Kidney glomerular epithelial cell (primary cell): ENCODE measurements at regions not wholly inside any gene's neighbourhood (a gene's known extent, or its start where the extent isn't known, plus 50 kb on each side); places are given as distances from the start of the nearest gene placed in this dataset.

Experiments
- DNase-seq: peaks from one replicate; lab custom pipeline; 2025; lab: John Stamatoyannopoulos, UW

DNA sequence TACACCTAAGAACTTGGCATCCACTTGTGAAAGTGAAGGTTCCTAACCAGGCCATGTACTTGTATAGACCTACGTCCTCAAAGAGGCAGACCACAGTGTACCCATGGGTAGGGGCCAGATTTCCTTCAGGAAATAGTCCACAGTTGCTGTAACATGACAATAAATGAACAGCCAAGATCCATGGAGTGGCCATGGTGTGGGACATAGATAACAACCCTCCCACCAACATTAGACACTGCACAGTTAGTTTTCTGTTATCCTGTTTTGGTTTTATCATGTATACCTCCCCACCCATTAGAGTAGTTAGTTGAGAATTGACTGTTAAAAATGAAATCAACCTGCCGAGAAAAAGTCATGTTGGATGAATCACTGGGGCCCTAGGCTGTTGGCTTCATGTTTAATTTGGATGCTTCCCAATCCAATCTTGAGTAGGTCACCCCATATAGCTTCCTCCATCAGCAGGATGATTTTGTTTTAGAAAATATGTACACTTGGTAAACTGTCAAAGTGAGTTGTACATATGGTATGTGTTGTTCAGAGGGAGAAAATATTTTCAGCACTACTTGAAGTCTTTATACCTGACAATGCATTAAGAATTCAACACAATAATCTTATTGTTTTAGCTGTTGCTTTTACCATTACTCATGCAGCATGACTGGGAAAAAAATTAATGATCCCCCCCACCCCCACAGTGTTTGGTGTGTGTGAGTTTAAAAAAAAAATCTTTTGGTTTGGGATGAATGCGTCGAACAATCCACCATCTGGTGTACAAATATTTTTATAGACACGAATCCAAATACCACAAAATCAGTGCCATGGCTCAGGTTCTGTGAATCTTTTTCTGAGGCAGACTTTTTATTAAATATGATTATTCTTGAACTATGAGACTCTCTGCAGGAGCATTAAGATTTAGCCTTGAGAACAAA lies 88.3 kb upstream of the ARHGAP29 start:
- DNase-seq: peak; percentile 100

DNA sequence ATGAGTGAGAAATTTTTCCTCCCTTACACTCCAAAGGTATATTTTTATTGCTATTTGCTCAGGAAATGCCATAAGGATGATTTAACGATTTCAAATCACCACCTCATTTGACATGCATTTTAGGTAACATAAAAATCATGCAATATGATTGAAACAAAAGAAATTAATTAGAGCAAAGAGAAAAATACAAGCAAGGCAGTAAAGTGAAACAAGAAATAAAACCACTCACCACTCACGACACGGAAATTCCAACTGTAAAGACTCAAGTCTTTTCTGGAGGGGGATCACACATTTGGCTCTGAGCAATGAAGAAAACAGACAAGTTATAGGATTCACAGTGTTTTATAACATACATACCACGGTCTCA lies 86.8 kb upstream of the ARHGAP29 start:
- DNase-seq: peak; percentile 88

DNA sequence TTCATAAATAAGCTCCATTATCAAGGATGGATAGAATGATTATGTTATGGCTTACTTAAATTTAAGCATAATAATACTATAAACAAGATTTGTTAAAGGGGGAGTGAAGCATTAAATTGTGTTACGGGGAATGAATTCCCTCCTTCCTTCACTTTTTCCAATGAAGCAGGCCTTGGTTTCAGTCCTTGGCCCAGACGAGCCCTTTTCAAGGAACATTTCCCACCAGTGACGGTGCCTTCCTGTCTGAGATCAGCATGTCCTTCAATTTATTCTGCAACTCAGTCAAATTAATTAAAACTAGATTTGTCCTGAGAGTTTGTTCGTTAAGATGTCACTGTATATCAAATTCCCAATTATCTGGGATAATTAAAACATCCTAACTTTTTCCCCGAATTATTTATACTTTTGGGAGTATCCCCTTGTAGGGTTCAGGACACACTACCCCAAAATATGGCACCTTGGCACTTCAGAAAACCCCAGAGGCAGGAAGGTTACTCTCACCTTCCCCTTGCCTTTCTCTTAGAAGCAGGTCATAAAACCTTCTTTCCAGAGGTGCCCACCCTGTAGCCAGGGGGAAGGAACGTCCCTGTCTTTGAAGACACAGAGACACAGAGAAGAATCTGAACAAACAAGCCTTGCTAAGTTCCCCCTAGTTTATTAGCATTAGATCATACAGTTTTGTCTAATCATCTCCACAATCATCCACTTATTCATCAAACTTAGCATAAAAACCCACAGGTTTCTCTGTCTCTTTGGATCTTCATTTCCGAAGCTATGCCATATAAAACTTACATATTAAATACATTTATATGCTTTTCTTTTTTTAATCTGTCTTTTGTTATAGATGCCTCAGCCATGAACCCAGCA lies 86.2 kb upstream of the ARHGAP29 start:
- no peak for DNase-seq

DNA sequence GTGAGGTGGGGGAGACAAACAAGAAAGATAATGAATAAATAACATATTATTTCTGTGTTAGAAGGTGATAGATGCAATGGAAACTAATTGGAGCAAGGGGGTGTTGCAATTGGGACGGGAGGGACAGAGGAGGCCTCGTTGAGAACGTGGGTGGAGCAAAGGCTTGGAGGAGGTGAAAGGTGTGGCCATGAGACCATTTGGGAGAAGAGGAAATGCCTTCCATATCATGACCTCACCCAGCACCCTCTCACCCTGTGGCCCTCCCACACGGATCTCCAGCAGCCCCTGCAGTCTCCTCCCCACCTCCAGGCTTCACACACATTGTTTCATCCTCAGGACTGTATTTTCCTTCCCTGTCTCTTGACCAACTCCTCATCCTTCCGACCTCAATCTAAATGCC lies 85.3 kb upstream of the ARHGAP29 start:
- DNase-seq: peak; percentile 95

GRCh38 chr1:94321662-94322061 lies 84.3 kb upstream of the ARHGAP29 start:
- no peak for DNase-seq

DNA sequence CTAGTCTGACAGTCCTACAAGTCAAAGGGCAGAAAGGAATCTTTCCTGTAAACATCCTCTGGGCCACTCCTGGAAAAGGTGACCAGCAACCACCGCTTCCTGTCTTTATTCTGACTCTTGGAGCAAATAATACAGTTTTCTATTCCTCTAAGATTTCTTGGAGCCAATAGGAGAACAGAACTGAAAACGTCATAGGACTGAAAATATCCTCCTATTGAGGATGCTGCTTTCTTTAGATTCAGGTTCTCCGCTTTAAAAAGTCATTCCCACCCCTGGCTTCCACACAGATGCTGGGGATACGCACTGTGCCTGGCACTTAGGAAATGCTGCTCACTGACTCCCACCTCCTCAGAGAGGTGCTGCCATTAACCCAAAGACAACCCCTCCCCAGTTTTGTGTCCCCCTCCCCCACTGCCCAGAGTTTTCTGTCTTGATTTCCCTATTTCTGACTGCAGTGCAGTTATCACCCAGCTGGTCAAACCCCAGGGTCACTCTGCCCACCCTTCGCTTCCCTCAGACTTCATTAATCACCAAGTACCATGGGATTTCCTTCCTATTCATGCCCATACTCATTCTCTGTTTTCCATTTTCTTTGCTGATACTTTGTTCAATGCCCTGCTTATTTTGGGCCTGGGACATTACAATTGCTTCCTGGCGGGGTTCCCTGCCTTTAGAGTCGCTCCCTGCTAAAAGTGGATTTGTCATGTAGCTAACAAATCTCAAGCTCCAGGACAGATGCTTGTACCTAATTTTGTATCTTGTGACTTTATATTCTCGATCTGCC lies 82.1 kb upstream of the ARHGAP29 start:
- DNase-seq: no peak

DNA sequence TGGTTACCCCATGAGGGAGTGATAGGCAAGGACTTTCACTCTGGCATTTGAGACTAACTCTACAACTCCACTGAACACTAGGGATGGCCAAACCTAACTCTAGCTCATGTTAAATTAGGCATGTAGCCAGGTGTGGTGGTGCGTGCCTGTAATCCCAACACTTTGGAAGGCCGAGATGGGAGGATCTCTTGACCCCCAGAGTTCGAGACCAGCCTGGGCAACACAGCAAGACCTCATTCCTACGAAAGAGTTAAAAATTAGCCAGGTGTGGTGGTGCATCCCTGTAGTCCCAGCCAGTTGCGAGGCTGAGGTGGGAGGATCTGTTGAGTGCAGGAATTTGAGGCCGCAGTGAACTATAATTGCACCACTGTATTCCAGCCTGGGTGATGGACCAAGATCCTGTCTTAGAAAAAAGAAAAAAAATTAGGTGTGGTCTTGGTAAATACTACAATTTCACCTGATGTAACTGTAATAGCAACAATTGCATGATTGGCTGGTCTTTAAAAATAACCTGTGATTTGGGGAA lies 81.2 kb upstream of the ARHGAP29 start:
- DNase-seq: no peak

GRCh38 chr1:94317790-94318188 lies 80.4 kb upstream of the ARHGAP29 start:
- no peak for DNase-seq

DNA sequence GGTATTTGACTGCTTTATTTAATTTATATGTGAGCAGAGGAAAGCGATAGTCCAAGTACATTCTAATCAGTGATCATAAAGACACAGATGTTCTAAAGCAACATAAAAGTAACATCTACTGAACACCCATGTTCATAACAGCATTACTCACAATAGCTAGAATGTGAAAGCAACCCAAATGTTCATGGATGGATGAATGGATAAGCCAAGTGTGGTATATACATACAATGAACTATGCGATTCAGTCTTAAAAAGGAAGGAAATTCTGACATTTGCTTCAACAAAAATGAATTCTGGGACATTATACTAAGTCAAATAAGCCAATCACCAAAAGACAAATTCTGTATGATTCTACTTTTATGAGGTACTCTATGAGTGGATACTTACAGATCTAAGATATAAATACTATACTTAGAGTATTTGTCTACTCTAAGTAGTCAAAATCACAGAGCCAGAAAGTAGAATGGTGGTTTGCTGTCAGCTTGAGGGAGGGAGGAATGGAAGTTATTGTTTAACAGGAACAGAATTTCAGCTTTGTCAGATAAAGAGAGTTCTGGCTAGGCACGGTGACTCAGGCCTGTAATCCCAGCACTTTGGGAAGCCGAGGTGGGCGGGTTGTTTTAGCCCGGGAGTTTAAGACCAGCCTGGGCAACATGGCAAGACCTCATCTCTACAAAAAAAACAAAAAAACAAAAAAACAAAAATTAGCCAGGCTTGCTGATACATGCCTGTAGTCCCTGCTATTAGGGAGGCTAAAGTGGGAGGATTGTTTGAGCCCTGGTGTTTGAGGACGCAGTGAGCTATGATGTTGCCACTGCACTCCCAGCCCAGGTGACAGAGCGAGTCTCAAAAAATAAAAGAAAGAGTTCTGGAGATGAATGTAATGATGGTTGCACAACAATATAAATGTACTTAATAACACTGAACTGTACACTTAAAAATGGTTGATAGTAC lies 79.7 kb upstream of the ARHGAP29 start:
- peak; percentile 91 for DNase-seq

- peak; percentile 77 for DNase-seq
Measured at GRCh38 chr1:94316183-94316582, 78.8 kb upstream of the ARHGAP29 start.

DNA sequence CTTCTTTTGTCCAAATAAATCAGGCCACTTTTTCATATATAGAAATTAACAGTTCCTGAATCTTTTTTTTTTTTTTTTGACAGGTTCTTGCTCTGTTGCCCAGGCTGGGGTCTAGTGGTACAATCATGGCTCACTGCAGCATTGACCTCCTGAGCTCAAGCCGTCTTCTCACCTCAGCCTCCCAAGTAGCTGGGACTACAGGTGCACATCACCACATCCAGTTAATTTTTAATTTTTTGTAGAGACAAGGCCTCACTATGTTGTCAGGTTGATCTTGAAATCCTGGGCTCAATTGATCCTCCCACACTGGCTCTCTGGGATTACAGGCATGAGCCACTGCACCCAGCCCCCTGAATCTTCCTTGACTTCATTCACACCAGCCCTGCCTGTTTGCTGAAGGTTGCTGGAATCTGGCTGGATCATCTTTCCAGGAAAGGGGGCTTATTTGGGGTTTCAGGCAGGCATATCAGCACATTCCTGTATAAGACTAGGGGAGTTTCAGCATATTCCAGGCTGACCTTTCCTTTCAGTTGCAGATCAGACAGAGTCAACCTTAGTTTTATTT lies 78.2 kb upstream of the ARHGAP29 start:
- DNase-seq: no peak

DNA sequence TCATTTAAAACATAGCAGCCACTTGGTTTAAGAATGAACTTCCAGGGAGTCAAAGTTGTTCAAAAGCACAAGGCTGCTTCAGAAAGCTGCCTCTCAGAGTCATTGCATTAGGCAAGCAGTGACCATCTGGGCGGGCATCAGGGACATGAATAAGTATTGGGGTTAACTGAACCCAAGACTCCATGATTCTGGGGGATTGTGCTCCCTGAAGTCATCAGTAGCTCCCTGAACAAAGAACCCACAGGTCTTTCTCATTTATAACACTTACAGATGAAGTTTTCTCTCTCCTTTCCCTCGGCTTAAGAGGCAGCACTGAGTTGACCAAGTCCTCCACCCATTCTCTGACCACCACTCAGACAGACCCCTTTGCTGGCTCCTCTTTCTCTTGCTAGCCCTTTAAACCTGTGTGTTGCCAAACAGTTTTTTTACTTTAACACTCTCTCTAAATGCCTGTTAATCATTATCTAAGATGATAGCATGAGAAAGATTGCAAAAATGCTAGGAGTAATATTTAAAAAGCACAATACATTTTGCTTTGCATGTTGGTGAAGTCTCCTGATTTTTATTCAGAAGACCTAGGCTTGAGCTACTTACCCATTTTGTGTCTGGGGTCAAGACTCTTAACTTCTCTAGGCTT lies 77.0 kb upstream of the ARHGAP29 start:
- no peak for DNase-seq

- DNase-seq: no peak
Measured at GRCh38 chr1:94310570-94311270, 73.3 kb upstream of the ARHGAP29 start.

- DNase-seq: no peak
Measured at GRCh38 chr1:94309829-94310569, 72.6 kb upstream of the ARHGAP29 start.

DNA sequence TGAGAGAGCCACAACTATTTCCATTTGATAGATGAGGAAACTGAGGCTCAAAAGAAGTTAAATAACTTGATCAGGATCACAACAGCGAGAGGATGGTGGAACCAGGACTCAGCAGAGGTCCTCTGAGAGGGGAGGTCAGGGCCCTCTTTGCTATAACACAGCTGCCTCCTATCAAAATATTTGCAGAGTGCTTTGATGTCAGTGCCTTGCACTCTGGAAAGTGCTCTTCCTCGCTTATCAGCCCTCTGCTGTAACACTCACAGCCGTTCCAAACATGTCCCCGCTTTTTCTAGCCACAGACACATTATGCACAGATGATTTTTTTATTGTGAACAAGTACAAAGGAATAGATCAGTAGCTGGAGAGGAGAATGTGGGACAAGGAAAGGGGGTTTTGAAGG lies 71.8 kb upstream of the ARHGAP29 start:
- no peak for DNase-seq

DNA sequence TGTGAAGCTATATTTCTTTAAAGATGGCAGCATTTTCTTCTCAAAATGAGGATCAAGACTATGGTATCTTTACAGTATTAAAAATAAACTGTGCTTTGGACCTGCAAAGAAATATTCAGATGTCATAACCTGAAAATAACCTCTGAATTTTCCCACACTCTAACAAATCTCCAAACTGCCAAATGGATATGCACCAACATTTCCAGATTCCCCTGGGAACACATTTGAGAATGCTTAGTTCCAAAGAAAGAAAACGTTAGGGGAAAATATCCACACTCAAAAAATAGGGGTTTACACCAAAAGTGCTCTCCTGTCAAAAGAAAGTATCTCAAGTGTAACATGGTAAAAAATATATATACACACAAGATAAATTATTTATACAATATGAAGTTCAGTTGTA lies 69.1 kb upstream of the ARHGAP29 start:
- DNase-seq: no peak

DNA sequence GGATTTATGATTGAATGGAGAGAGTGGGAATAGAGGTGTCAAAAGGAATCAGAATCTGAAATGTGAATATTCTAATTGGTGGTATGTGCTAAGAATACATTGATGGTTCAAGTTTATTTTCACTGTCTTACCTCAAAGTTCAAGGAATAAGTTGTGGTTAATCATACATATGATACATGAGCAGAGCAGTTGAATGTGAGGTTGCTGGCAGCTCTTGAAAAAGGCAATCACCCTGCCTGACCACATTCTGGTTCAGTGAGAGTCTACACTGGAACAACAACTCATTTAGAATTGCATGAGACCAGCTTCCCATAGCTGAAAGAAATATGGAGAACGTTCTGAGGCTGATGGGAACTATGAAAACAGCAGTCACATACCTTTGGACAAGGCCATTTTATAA lies 68.3 kb upstream of the ARHGAP29 start:
- no peak for DNase-seq

DNA sequence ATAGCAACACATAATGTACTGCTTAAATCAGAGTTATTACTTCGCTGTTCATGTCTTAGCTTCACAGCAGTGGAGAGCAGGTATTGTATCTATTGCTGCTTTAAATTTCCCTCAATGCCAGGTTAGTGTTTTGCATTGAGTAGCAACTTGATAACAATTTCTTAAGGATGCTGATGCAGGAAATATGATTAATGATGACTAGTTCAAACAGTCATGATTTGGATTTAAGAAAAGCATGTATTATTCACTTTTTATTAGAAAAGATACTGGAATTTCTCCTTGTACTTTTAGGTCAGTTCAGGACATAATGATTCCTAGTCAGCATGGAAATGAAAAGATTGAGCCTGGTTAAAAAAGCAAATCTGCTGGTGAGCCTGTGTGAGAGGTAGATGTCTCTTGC lies 67.2 kb upstream of the ARHGAP29 start:
- DNase-seq: no peak

DNA sequence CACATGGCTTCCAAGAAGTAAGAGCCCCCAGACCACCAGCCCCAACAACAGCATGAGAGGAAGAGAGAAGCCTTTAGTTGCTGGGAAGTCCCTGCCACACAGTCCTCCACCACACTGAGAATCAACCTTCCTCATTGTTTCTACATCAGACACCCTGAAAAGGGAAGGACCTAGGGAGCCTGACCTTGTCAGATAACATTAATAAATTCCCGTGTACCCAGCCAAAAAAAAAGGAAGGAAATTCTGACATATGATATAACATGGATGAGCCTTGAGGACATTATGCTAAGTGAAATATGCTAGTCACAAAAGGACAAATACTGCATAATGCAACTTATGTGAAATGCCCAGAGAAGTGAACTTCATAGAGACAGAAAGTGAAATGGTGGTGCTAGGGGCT lies 65.6 kb upstream of the ARHGAP29 start:
- no peak for DNase-seq
